NCI-H1694 (cell line): ENCODE measurements at regions not wholly inside any gene's neighbourhood (a gene's known extent, or its start where the extent isn't known, plus 50 kb on each side); places are given as distances from the start of the nearest gene placed in this dataset.

ENCODE experiments used
- DNase-seq: peaks from one replicate; lab custom pipeline; 2025; lab: John Stamatoyannopoulos, UW

DNA sequence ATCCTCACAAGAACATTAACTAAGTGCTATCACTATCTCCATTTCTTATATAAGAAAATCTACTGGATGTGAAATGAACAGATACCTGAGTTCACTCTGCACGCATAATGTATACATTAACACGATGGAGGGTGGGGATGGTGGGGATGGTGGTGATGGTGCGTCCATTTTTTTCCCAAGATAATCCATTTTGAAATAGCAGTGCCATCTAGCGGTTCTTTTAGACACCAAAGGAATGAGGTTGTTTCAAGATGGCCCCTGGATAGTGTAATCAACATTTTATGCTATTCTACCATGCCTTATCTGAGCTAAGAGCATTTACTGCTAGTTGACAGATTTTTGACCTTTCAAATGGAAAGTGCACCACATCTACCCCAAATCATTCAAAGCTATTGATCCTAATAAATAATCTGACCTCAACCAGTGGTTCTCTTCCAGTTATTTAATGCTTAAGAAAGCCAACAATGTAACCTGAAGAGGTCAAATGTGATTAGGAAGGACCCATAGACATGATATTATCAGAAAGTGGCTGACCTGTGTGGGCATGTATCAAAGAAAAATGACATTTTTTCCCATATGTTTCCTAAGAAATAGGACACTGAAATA, 714.7 kb upstream of the TENM4 start:
- DNase-seq = no peak

DNA sequence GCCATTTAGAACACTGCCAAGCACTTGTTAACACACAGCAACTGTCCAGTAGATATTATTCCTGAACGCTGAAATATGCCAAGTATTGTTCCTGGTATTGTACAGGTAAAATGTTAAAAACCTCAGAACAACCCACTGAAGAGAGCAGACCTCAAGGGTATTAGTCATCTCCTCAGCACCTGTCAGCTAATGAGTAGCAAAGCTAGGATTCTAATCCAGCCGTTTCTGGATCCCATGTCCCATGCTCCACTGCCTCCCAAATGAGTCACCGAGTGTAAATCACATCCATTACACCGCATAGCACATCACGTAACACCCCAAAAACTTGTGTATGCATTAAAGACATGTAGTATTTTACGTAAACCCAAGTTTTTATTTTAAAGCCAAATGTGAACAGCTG, 705.4 kb upstream of the TENM4 start:
- no peak for DNase-seq

DNA sequence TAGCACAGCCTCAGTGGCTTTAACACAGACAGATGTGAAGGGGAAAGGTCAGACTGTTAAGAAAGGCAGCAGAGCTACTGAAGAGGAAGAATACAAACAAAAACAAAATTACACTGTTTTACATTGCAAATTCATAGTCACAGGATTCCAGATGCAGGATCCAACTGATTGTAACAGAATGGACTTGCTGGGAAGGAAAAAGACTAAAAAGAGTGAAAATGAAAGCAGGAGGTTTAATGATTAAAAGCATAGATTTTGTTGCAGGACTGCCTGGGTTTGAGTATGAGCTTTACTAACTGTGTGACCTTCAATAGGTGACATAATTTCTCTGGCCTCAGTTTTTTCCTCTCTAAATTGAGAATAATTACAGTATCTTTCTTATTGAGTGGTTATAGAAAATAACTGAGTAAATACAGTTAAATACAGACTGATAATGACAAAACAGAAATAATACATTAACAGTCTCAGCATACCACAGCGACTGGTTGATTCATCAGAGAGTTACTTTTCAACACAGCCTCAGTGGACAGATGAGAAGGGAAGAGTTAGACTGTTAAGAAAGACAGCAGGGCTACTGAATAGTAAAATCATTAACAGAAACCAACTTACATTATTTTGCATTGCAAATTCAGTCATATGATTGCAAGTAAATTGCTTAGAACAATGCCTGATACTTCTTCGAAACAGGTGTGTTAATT, 704.2 kb upstream of the TENM4 start:
- DNase-seq = no peak

DNA sequence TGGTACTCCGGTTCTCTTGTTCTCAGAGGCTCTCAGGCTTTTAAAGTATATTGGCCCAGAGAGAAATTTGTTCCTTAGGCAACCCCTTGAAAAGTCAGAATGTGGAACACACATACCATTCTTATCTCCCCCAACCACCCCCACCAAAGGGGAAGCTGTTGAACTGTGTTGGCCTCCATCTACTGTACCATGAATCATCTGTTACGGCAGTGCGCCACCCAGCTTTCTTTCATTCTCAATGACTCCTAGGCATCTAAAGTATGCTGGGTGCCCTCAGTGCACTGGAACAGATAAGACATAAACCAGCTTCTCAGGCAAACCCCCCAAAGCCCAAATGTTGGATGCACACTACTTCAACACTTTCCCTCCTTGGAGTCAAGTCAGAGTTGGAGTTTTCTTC, 696.2 kb upstream of the TENM4 start:
- DNase-seq = no peak

DNA sequence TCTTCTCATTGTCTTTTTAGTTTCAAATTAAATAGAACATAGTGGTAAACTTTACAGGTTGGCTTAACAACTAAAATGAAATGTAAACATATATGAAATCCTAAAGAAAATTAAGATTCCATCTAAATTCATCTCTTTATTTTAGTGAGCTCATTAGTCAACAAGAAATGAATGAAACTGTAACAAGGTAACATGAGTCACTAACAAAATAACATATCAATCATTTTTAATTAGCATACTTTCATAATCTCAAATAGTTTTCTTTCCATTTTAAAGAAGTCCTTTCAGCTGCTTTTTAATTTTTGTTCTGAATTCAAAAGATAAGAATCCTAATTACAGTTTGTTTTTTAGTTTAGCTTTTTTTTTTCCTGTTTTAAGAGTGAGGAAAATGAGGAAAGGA, 688.6 kb upstream of the TENM4 start:
- DNase-seq = no peak

DNA sequence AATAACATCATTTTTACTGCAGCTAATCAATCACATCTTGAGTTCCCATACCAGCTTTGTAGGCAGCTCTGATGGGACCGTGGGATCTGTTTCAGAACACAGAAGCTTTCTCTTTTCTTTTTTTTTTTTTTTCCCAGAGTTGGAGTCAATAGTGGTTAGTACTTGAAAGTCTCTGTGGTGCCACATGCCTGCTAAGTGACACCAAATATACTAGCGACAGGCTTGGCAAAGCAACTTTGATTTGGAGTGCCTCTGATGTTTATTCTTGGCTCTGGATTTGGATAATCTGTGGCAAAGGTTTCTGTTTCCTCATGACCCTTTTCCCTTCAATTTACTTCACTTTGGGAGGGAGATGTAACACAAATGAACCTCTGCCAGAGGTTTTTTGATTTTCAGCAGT, 681.4 kb upstream of the TENM4 start:
- no peak for DNase-seq

DNA sequence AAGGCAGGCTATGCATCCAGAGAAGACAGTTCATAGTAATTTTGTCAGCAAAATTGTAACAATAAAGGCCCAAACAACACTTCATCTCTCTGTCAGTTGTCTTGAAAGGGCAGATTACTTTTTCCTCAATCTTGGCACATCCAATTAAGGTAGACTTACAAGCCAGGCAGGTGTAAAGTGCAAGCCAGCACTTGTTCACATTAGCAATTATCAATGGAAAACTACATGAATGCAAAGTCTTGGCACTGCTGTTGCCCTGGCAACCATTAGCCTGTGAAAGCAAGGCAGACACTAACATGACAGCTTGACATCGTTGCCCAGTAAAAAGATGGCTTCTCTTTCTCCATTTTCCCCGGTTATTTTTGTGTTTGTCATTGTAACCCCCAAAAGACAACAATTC, 677.2 kb upstream of the TENM4 start:
- no peak for DNase-seq

DNA sequence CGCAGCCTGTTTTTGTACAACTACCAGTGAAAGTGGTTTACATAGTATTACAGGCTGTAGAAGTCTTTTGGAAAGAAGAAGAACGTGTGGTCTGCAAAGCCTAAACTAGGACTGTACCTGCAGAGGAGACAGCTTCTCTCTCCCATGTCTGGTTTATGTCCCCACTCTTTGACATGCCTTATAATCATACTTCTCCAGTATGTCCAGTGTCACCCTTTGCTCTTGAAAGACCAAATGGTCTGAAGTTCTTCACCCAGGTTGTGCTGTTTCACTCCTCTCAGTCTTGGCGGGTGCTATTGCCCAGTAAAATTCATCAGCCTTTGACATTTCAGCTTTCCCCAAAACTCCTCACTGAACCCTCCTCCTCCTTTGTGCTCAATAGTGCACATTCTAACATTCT, 676.0 kb upstream of the TENM4 start:
- DNase-seq = no peak

DNA sequence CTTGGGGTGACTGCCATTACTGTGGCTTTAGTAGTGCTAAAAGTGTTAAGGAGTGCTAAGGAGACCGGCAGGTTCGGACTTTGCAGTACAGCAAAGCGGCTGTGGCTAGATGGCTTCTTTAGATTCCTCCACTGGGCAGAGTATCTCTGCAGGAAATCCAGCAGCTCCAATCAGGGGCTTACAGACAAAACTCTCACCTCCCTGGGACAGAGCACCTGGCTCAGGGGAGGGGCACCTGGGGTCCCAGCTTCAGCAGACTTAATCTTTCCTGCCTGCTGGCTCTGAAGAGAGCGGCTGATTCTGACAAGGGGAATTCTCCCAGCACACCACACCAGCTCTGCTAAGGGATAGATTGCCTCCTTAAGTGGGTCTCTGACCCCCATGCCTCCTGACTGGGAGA, 668.8 kb upstream of the TENM4 start:
- DNase-seq = no peak

DNA sequence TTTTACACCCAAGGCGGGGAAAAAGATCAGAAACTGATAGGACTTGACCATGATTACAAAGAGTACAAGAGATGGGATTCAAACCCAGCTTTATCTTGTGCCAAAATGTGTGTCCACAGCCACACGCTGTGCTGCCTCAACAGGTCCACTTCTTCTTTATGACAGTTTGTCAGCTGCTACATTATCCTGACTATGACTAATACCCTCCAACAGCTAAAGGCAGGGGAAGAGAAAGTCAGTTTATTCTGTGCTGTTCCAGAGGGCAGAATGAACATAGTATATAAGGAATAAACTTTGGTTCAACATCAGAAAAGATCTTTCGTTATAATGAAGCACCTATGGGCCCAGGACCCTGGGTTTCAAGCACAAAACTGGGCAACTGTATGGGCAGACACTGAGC, 668.2 kb upstream of the TENM4 start:
- DNase-seq = no peak

DNA sequence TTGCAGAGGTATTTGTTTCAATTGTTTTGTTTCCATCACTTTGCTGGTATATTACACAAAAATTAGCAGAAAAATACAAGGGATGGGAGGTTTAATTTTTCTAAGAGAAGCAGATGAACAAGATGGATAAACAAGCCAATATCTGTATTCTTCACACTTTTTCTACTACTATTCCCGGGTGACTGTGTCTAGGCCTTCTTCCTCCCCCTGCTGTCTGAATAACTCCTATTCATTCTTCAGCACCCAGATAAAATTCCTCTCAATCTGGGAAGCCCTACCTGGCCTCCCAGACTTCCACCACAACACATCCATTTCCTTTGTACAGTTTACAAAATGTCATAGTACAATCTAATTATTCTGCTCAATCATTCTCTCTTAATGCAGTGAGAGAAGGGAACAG, 666.6 kb upstream of the TENM4 start:
- no peak for DNase-seq

DNA sequence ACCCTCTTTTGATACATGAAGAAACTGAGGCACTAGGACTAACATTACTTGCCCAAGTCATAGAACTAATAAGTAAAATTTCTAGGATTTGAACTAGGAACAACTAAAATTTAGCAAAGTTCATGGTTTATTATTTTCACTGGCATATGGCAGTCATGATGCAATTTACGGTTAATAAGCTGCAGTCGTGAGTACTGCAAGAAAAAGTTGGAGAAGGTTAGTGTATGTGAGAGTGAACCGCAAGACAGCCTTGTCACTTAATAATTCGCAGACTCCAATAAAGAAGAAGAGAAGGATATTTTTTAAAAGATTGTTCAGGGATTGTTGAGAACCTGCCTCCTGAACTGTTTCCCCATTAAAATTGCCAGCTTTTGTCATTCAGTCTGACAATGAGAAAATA, 663.4 kb upstream of the TENM4 start:
- DNase-seq = no peak

DNA sequence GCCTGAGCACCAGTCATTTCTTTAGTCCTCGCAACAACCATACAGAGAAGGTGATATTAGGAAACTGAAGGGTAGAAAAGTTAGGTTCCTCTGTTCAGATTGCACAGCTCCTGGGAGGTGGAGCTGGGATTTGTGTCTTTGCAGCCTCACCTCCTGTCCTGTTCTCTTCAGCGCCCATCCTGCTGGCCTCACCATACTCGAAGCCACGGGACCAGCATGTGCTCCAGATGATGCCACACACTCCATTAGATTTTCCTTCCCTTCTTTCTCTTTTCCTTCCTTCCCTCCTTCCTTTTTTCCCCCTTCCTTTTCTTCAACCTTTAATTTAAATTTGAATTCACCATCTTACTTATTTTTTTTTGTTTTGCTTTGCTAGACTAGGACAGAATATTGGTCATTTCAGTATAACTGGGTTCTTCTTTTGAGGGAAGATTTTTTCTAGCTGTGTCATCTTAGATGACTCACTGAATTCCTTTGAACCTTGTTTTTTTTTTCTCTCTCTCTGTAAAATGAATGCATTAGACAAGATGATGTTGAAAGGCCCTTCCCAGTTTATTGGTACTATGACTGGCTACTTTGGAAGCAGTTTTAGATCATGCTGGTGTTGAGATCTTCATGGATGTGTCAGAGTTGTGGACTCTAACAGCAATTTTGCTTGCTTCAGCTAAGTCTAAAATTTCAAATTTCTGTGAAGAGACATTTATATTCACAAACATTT, 662.5 kb upstream of the TENM4 start:
- DNase-seq = no peak

DNA sequence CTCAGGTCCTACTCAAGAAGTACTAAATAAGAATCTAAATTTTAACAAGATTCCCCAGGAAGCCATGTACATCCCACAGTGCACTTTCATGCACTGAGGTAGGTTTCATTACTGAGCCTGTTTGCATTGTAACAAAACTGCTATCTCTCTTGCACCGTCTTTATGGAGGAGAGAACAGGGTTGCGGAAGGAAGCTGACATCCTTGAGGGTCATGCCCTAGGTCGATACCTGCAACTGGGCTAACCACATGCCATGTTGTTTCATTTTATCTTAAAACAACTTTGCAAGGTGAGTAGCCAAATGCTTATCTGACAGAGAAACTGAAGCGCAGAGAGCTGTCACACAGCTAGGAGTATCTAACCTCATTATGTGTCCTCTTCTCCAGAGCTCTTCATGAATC, 656.3 kb upstream of the TENM4 start:
- DNase-seq = no peak

DNA sequence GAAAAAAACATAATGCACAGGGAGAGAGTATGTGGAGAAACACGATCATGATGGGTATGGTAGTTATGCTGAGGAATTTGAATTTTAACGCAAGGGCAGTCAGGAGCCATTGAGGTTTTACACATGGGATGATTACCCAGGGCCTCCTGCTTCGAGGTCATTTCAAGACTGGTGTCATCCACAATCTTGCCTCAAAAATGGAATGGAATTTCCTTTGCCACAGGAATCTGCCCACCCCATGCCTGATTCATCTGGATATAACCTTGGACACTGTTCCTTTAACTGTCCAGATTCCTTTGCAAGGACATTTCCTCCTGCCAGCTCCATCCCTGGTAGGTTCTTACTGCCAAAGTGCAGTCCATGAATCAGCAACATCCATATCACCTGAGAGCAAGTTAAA, 655.9 kb upstream of the TENM4 start:
- no peak for DNase-seq

DNA sequence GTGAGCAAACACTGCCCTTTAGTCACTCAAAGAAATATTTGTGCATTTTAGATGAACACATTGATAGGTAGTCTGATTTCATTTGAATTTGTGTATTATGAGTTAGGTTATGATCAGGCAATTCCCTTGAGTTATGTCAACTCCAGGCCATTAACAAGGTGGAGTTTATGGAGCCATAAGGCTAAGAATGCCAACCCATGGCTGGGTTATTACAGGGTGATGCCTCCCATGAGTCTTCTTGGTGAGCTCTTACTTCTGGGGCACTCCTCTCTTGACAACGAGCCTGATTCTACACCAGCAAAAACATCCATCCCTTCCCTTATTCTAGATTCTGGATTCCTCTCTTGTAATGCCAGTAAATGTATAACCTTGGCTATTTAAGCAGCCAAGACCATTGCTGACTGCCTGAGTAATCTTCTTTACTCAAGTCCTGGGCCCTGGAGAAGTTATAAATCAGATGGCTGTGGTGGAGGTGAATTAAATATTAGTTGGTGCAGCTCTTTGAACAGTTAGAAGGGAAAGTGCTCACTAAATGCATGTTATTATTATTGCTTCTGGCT, 645.7 kb upstream of the TENM4 start:
- no peak for DNase-seq

DNA sequence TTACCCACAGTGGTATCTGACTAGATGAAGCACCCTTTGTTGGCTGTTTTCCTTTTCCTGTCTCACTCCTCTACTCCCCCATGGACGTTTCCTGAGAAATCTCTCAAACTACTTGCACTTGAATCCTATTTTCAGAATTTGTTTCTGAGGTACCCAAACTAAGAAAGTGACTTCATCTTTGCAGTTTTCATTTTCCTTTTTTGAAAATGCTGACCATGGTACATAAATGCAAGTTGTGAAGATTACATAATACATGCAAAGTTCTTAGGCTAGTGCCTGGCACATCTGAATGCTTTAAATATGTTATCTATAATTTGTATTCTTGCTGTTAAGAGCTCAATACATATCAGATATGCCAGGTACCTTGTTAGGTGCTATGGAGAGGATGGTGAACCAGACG, 644.7 kb upstream of the TENM4 start:
- DNase-seq = no peak

DNA sequence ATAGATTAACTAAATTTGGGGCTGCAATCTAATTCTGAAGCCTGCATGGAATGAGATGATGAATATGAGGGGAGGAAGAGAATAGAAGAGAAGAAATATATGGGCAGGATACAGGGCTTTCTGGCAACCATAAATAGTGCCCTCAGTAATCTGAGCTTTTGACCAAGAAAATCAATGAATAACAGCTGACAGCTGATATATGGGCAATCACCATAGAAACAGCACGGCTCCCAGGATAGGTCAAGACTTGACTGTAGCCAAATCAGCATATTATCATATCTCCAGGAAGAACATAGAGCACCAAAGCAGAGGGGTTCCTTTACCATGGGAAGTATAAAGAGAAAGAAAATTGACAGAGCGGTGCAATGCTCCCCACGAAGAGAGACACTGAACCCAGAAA, 643.8 kb upstream of the TENM4 start:
- DNase-seq = no peak

DNA sequence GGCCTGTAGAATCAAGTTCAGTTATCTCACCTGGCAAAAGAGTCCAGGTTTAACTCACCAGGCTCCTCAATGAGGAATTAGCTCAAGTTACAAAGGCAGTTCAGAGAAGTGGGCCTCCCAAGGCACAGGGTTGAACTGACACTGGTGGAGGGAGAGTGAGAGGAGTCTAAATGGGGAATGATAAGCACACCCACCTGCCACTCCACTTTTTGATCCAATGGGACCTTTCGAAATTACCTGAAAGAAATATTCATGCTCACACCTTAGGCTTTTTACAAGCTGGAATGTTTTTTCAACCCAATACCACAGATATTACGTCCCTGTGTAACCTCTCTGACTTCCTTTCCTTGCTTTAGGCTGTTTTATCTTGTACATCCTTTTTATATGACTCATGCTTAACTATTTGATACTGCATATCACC, 642.7 kb upstream of the TENM4 start:
- no peak for DNase-seq

DNA sequence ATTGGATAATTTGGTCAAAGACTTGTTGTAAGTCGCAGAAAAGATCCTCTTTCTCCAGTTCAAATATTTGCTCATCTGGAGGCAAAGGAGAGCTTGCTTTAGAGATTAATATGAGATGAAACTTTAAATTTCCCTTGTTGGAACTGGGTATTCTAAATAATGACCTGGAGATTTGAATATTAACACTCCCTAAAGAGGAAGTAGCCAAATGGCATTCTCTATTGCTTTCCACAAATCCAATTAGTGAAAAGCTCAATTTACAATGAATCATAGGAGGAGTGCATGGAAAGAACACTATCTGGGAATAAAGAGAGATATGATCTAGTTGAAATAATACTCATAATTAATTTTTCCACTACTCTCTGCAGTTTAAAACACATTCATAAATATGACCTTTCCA, 641.6 kb upstream of the TENM4 start:
- no peak for DNase-seq

DNA sequence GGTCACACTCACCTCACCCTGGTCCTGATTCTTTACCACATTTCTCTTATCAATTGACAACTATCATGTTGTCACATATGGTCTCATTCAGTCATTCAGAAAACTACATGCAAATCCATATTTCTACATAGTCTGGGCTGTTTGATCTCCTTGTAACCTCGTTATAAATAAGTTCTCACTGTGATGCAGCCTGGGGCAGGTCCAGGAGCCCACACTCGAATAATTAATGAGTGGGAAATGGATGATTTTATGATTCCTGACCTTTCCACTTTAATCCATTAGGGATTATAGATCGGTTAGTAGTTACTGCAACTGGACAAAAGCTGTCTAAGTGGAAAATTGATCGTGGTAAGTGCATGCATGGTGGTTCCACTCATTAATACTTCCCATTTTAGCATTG, 636.3 kb upstream of the TENM4 start:
- no peak for DNase-seq

DNA sequence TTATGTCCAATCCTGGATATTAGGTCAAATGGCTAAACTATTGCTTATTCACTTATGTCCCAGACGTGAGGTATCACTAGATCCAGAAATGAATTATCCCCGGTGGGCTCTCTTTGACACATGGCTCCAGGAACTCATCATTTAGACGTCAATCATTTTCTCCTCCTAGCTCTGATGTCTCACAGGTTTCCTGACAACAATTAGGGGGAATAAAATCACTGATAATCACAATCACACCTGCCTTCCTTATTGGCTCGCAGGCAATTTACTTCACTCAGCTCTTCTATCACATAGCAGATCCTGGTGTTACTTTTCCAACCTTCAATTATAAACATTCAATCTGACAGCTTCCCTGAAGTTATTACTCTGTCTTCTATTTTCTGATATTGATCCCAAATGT, 634.0 kb upstream of the TENM4 start:
- no peak for DNase-seq

DNA sequence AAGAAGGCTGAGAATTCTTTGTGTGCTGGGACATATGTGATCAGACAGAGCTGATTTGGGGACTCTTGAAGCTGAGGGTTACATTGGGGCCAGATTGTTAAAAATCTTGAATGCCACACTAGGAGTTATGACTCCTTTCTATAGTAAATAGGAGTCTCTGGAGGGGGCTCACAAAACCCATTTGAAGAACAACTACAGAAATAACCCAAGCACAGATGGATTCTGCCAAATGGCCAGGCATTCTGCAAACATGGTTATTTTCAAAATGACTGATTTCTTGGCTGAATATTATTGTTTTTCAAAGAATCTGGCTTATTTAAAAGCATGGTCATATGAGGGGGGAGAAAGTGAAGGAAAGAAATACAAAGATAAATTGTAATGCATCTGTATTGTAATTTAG, 625.5 kb upstream of the TENM4 start:
- no peak for DNase-seq
